HG02973 (cell line): ENCODE measurements at regions not wholly inside any gene's neighbourhood (a gene's known extent, or its start where the extent isn't known, plus 50 kb on each side); places are given as distances from the start of the nearest gene placed in this dataset.

Experiments
- ATAC-seq: cut with Tn5 transposase; IDR thresholded peaks from one replicate; pipeline ENCODE4 v1.9.1; 2021; ENCODE audit warnings: moderate library complexity; ENCODE audit not compliant: unreplicated experiment

GRCh38 chr1:68953311-68953710, 456.4 kb upstream of the DEPDC1 start:
- no peak for ATAC-seq

- ATAC-seq = no peak
These were observed 458.0 kb upstream of the DEPDC1 start for GRCh38 chr1:68954841-68955240.

GRCh38 chr1:68955424-68955823, 458.5 kb upstream of the DEPDC1 start:
- ATAC-seq = no peak

GRCh38 chr1:68958958-68959357, 462.1 kb upstream of the DEPDC1 start:
- ATAC-seq = no peak

GRCh38 chr1:68959461-68960030, 462.7 kb upstream of the DEPDC1 start:
- ATAC-seq = no peak

GRCh38 chr1:68961143-68961542, 464.3 kb upstream of the DEPDC1 start:
- no peak for ATAC-seq

- no peak for ATAC-seq
These were observed 466.5 kb upstream of the DEPDC1 start for GRCh38 chr1:68963353-68963752.

- no peak for ATAC-seq
These were observed 472.6 kb upstream of the DEPDC1 start for GRCh38 chr1:68969441-68969840.

- no peak for ATAC-seq
These were observed 473.7 kb upstream of the DEPDC1 start for GRCh38 chr1:68970571-68970970.

- ATAC-seq = no peak
These were observed 476.8 kb upstream of the DEPDC1 start for GRCh38 chr1:68973459-68974244.

GRCh38 chr1:68974447-68974846, 477.6 kb upstream of the DEPDC1 start:
- no peak for ATAC-seq

GRCh38 chr1:68975212-68975933, 478.5 kb upstream of the DEPDC1 start:
- ATAC-seq = no peak

GRCh38 chr1:68976916-68977610, 480.2 kb upstream of the DEPDC1 start:
- no peak for ATAC-seq

- ATAC-seq = no peak
These were observed 483.0 kb upstream of the DEPDC1 start for GRCh38 chr1:68979891-68980290.

GRCh38 chr1:68984289-68984688, 487.4 kb upstream of the DEPDC1 start:
- ATAC-seq = no peak

- ATAC-seq = no peak
These were observed 497.2 kb upstream of the DEPDC1 start for GRCh38 chr1:68994096-68994495.

- ATAC-seq = no peak
These were observed 519.6 kb upstream of the DEPDC1 start for GRCh38 chr1:69016468-69016867.

GRCh38 chr1:69029649-69030048, 532.8 kb upstream of the DEPDC1 start:
- ATAC-seq = no peak

GRCh38 chr1:69038379-69038778, 529.3 kb upstream of the LRRC7 start:
- no peak for ATAC-seq

- no peak for ATAC-seq
These were observed 522.1 kb upstream of the LRRC7 start for GRCh38 chr1:69045572-69045971.

GRCh38 chr1:69055194-69055593, 512.5 kb upstream of the LRRC7 start:
- ATAC-seq = no peak
